ENCODE measurements at regions not wholly inside any gene's neighbourhood (a gene's known extent, or its start where the extent isn't known, plus 50 kb on each side); places are given as distances from the start of the nearest gene placed in this dataset.

- TF ChIP-seq, protein P1, sequence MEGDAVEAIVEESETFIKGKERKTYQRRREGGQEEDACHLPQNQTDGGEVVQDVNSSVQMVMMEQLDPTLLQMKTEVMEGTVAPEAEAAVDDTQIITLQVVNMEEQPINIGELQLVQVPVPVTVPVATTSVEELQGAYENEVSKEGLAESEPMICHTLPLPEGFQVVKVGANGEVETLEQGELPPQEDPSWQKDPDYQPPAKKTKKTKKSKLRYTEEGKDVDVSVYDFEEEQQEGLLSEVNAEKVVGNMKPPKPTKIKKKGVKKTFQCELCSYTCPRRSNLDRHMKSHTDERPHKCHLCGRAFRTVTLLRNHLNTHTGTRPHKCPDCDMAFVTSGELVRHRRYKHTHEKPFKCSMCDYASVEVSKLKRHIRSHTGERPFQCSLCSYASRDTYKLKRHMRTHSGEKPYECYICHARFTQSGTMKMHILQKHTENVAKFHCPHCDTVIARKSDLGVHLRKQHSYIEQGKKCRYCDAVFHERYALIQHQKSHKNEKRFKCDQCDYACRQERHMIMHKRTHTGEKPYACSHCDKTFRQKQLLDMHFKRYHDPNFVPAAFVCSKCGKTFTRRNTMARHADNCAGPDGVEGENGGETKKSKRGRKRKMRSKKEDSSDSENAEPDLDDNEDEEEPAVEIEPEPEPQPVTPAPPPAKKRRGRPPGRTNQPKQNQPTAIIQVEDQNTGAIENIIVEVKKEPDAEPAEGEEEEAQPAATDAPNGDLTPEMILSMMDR (IDR thresholded peaks at IDR 0.05), result no peak
- TF ChIP-seq EP300 (IDR thresholded peaks at IDR 0.05) (no peak), POLR2A (IDR thresholded peaks at IDR 0.05) (no peak)
Observed at GRCh38 chr17:77640916-77641605, 317.4 kb upstream of the TNRC6C start.
